GM21825 (cell line): ENCODE measurements at regions not wholly inside any gene's neighbourhood (a gene's known extent, or its start where the extent isn't known, plus 50 kb on each side); places are given as distances from the start of the nearest gene placed in this dataset.

Experiments used
- ATAC-seq: cut with Tn5 transposase; IDR thresholded peaks from one replicate; pipeline ENCODE4 v1.9.1; 2021; ENCODE audit warnings: mild to moderate bottlenecking, moderate library complexity; ENCODE audit not compliant: unreplicated experiment

DNA sequence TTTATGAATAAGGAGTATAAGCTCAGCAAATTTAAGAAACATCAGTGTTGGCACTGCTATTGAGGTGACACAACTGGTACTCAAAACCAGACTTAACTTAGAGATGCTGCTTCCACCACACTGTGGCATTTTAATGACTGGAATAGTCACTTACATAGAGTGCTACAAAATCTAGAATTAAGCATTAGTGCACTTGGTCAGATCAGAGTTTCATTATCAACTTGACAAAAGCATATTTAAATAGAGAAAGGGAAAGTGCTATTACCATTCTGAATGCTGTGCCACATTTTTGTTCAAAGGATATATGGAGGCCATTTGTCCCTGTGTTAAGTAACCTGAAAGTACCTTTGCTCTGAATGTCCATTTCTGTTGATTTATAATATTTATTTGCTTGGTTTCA is 800.7 kb upstream of the ALCAM start:
- no peak for ATAC-seq

DNA sequence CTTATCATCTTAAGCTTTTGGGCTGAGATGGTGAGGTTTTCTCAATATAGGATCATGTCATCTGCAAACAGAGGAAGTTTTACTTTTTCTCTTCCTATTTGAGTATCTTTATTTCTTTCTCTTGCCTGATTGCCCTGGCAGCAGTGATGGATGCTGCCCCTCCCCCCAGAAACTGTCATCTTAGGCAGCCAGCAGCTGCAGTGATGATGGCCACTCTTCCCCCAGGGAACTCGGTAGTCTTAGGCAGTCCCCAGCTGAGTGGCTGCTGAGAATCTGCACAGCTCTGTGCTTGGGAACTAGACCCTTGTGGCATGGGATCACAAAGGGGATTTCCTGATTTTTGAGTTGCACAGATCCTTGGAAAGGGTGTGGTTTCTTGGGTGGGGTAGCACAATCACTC is 791.1 kb upstream of the ALCAM start:
- no peak for ATAC-seq

- no peak for ATAC-seq
These were observed 788.2 kb upstream of the ALCAM start for GRCh38 chr3:104578558-104578957.

GRCh38 chr3:104582092-104582491 is 784.6 kb upstream of the ALCAM start:
- no peak for ATAC-seq

DNA sequence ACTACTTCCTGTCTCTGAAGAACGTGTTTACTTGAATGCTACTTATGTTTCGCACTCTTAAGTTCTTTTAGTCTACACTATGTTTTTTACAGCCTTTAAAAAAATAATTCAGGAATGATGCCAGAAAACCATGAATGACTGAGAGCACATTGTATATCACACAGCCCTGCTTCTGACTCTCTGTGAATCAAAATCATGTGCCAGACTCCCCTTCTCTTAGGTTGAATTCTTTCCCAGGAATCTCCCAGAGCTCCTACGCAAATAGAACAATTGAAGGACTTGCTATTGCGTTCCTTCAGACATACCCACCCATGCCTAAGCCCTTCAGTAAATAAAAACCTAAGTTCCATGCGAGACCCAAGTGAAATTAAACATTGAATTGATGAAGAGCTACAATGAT is 782.0 kb upstream of the ALCAM start:
- ATAC-seq: no peak

- ATAC-seq: no peak
These were observed 780.4 kb upstream of the ALCAM start for GRCh38 chr3:104586344-104586743.

DNA sequence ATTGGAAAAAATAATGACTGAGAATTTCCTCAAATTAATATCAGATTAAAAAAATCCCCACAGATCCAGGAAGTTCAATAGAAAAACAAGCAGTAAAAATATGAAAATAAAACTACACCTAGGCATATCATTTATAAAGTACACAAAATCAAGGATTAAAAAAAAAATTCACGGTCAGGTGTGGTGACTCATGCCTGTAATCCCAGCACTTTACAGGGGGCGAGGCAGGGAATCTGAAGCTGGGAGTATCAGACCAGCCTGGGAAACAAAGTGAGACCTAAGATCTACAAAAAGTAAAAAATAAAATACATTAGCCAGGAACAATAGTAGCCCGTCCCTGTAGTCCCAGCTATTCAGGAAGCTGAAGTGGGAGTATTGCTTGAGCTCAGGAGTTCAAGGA is 778.3 kb upstream of the ALCAM start:
- ATAC-seq: no peak

GRCh38 chr3:104591776-104592175 is 774.9 kb upstream of the ALCAM start:
- no peak for ATAC-seq

DNA sequence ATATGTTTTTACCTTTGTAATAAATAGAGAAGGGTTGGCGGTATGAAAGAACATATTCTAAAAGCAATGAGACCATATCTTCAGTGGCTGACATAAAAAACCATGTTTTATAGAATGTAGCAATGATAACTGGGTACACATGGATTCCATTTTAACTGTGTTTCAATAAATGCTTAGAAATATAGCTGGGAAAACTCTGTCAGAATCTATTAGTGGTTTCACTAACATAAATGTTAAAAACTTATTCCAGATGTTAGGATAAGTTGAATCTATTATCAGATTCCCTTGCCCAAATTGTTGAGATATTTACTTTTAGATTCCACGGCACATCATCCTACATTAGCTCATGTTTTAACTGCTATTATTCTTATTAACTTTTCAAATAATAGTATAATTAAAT is 772.2 kb upstream of the ALCAM start:
- ATAC-seq: no peak

GRCh38 chr3:104596054-104596453 is 770.7 kb upstream of the ALCAM start:
- ATAC-seq: no peak

GRCh38 chr3:104596551-104596950 is 770.2 kb upstream of the ALCAM start:
- peak; percentile 82 for ATAC-seq

- ATAC-seq: no peak
These were observed 767.7 kb upstream of the ALCAM start for GRCh38 chr3:104598848-104599511.

DNA sequence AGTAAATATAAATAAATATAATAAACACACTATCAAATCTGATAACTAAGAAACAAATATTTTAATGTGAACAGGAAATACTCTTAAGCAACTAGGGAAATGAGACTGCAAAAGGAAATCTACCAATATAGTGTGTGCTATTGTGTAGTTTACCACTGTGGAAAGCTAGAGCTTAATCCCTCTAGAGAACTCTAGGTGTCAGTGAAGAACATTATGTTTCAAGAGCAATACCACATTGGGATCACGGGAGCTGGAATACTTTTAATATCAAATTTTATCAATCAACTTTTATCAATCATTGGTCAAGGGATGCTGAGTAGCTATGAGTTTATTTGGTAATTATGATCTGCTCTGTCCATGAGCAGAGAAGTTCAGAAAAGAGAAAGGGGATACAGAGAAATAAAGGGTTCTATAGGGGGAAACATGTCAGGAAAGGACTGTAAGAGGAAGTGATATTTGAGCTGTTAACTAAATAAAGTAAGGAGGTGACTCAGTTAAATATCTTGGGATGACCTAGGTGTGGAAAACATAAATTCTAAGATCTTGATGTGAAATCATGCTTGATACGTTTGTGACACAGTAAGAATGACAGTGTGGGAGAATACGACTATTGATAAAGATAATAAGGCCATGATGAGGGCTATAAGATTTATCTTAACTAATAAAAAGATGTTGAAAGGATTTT is 762.2 kb upstream of the ALCAM start:
- no peak for ATAC-seq

DNA sequence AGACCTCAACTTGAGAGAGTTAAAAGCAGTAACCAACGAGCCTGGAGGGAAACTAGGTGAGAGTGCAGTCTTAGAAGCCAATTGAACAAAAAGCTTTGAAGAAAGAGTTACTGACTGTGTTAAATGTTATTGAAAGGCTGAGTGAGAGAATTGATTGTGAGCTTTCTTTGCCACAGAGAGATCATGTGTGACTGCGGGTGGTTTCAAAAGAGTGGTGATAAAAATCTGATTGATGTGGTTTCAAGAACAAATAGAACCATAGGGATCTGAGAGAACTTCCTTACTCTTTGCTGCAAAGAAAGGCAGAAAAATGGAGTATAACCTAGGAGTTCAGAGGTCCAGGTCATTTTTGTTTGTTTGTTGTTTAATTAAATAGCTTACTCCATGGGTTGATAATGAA is 759.9 kb upstream of the ALCAM start:
- no peak for ATAC-seq

DNA sequence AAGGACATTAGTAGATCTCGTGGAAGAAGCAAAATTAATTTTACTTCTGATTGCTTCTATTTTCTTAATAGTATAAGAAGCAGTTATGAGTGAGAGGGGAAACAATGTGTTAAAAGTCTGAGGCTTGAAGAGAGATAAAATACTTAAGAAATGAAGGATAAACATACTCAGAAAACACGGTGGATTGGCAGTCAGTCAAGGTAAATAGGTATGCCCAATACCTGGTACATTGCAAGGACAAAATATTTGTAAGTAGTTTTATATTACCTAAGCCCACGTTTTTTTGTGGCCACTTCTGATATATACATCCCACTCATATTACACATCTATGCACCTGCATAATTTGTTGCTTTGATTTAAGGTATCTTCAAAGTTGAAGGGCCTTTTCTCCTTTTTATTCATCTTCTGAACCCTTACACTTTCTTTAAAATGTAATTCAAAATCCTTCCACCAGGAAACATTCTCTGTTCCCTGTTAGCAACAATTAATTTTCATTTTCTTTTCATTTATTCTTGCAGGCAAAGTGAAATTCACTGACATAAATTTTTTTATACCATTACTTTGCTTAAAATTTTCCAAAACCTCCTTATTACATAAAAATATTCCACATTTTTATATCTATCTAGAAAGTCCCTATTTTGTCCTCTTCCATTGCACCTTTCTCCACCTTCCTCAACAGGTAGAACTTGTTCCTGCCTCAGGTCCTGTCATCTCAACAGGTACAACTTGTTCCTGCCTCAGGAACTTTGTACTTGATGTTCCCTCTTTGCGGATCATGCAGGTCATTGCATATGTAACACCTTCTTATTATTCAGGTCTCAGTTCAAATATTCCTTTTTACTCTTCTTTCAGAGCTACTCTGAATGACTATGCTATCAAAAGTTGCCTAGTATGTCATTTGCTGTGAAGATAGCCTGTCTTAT is 755.7 kb upstream of the ALCAM start:
- ATAC-seq: no peak

GRCh38 chr3:104612218-104612617 is 754.5 kb upstream of the ALCAM start:
- ATAC-seq: no peak

DNA sequence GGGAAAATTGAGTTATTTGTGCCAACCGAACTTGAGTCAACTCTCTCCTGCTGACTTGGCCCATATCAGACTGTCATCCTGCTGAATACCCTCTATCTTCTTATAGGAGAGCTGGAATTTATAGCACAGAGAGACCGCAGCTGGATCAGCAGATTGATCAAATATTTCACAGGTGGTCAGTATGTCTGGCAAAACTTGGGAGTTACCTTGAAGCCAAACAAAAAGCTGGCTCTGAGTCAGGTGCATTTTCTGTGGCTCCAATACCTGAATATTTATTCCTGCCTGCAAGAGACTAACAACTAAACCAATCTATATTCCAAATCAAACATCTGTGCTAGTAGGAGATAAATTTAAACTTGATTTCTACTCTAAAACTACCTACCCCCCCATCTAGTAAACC is 752.1 kb upstream of the ALCAM start:
- no peak for ATAC-seq

GRCh38 chr3:104628185-104628789 is 738.4 kb upstream of the ALCAM start:
- ATAC-seq: no peak

- no peak for ATAC-seq
These were observed 737.7 kb upstream of the ALCAM start for GRCh38 chr3:104629038-104629437.

DNA sequence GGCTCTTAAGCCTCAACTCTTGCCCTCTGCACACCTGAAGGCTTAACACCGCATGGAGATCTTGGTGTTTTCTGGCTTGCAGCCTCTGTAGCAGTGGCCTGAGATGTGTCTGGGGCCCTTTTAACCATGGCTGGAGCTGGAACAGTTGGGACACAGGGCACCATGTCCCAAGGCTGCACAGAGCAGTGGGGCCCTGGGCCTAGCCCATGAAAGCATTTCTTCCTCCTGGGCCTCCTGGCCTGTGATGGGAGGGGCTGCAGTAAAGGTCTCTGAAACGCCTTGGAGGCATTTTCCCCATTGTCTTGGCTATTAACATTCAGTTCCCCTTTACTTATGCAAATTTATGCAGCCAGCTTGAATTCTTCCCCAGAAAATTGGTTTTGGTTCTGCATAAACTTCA is 735.5 kb upstream of the ALCAM start:
- no peak for ATAC-seq

- ATAC-seq: no peak
These were observed 734.2 kb upstream of the ALCAM start for GRCh38 chr3:104632521-104632920.
